Effector memory CD4-positive, alpha-beta T cell (primary cell): ENCODE measurements at regions not wholly inside any gene's neighbourhood (a gene's known extent, or its start where the extent isn't known, plus 50 kb on each side); places are given as distances from the start of the nearest gene placed in this dataset.

ENCODE experiments used
- DNase-seq, 3 donors: peaks; one replicate each; pipeline ENCODE4 v3.0.0-alpha.2; 2020
- H3K27ac ChIP-seq: 2 replicates; pipeline ENCODE4 v1.7.0; 2013; ENCODE audit warnings: mild to moderate bottlenecking, low read length, moderate library complexity; ENCODE audit not compliant: insufficient read depth, poor library complexity, severe bottlenecking
- H3K27me3 ChIP-seq: replicated peaks from 2 replicates; pipeline ENCODE4 v1.7.0; 2013; ENCODE audit warnings: mild to moderate bottlenecking, low read length; ENCODE audit not compliant: insufficient read depth, control insufficient read depth, poor library complexity, severe bottlenecking
- H3K36me3 ChIP-seq: 2 replicates; pipeline ENCODE4 v1.7.0; 2013; ENCODE audit warnings: mild to moderate bottlenecking, low read length, moderate library complexity; ENCODE audit not compliant: control insufficient read depth, insufficient read depth
- H3K4me1 ChIP-seq: 2 replicates; pipeline ENCODE4 v1.7.0; 2013; ENCODE audit warnings: low read length, mild to moderate bottlenecking; ENCODE audit not compliant: control insufficient read depth, insufficient read depth, poor library complexity, severe bottlenecking
- H3K4me3 ChIP-seq: 2 replicates; pipeline ENCODE4 v1.7.0; 2013; ENCODE audit warnings: low read length, low read depth, mild to moderate bottlenecking; ENCODE audit not compliant: insufficient read depth, poor library complexity, severe bottlenecking
- H3K9me3 ChIP-seq: 2 replicates; pipeline ENCODE4 v1.7.0; 2013; ENCODE audit warnings: mild to moderate bottlenecking, low read length, moderate library complexity; ENCODE audit not compliant: control insufficient read depth

GRCh38 chr7:121519548-121520521 lies 123.7 kb upstream of the FAM3C start:
- no peak overlapping the region for H3K27ac ChIP-seq
- H3K4me3 ChIP-seq = no peak overlapping the region
- no peaks in the 10 kb centered on the region for H3K9me3 ChIP-seq
- H3K36me3 ChIP-seq = no peaks in the 10 kb centered on the region
- H3K4me1 ChIP-seq = no peaks in the 10 kb centered on the region
- no peaks in the 10 kb centered on the region for H3K27me3 ChIP-seq
- no peak for DNase-seq

- Histone ChIP-seq H3K4me1 (no peaks in the 10 kb centered on the region), H3K27me3 (no peaks in the 10 kb centered on the region), H3K36me3 (no peaks in the 10 kb centered on the region), H3K9me3 (no peaks in the 10 kb centered on the region), H3K4me3 (no peak overlapping the region), H3K27ac (no peak overlapping the region)
- no peak for DNase-seq
Observed at GRCh38 chr7:121517591-121517990, 121.5 kb upstream of the FAM3C start.

- Histone ChIP-seq H3K9me3 (no peaks in the 10 kb centered on the region), H3K27ac (no peak overlapping the region), H3K4me3 (no peak overlapping the region), H3K4me1 (no peaks in the 10 kb centered on the region), H3K36me3 (no peaks in the 10 kb centered on the region), H3K27me3 (no peaks in the 10 kb centered on the region)
- no peak for DNase-seq
Observed at GRCh38 chr7:121516821-121517220, 120.7 kb upstream of the FAM3C start.

DNA sequence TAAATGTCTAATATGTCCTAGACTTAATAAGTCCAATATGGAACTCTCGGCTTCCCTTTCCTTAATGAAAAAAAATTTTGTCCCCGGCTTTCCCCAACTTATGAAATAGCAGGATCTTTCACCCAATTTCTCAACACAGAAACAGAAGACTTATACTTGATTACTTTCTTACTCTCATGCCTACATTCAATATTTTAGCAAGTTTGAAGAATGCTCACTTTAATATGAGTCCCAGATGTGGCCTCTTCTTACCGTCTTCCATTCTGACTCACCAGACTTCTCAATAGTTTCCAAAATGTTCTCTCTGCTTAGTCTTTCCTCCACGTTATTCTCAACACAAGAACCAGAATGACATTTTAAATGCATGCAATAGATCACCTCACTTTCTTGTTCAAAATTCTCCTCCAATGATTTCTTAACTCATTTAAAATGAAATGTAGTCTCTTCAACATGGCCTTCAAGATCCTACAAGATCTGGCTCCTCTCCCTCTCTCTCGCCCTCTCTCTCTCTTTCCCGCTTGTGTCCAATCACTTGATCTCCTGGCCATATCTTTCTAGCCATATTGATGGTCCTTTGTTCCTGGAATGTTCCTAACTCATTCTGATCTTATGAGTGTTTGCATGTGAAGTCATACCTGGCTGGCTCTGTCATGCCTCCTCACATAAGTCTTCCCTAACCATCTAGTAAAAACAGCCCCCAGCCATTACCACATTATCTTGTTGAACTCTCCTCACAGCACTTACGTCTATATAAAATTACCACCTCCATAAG lies 119.7 kb upstream of the FAM3C start:
- Histone ChIP-seq H3K36me3 (no peaks in the 10 kb centered on the region), H3K27me3 (no peaks in the 10 kb centered on the region), H3K27ac (no peak overlapping the region), H3K9me3 (no peaks in the 10 kb centered on the region), H3K4me3 (no peak overlapping the region), H3K4me1 (no peaks in the 10 kb centered on the region)
- no peak for DNase-seq

- H3K4me1 ChIP-seq = no peaks in the 10 kb centered on the region
- no peaks in the 10 kb centered on the region for H3K9me3 ChIP-seq
- no peak for DNase-seq
- H3K27ac ChIP-seq = no peak overlapping the region
- no peaks in the 10 kb centered on the region for H3K27me3 ChIP-seq
- no peaks in the 10 kb centered on the region for H3K36me3 ChIP-seq
- no peak overlapping the region for H3K4me3 ChIP-seq
Observed at GRCh38 chr7:121515229-121515628, 119.1 kb upstream of the FAM3C start.

DNA sequence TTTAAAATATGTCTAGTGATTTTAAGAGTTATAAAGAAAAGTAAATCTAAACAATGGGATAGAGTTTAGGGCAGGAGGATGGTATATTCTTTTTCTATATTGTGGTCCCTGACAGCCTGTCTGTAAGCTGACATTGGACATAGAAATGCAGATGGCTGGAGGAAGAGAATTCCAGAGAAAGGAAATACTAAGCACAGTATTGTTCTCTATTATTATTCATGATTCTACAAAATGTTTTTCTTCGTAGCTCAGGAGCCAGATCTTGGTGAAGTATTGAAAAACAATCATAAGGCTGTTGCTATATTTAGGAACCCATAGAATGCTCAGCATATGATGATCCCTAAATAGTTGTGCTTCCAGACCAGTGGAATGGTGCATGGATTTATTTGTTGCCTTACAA lies 117.0 kb upstream of the FAM3C start:
- no peak for DNase-seq
- H3K27ac ChIP-seq = no peak overlapping the region
- no peak overlapping the region for H3K4me3 ChIP-seq

DNA sequence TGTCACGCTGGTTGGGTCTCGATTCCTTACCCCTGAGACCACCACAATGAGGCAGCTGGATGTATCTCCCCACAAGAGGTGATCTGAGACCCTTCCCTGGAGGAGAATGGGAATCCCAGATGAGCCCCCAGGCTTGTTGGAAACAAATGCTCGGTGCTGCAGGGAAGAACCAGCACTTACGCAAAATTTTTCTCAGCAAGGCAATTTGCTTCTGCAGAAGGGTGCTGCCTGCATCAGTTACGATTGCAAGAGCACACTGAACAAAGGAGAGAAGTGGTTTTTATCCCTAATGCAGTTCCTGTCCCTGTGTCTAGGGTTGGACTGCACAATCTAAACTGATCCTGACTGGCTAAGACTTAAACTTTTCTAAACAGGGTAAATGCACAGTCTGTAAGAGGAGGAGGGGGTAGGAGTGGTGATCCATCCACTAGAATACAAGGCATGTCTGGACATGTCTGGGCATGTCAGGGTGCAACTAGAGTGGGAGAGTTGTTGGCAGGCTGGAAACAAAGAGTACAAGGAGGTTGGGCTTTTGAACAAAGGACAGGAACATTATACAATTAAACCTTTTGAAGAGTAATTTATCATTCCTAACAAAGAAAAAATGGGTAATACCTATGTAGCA lies 114.9 kb upstream of the FAM3C start:
- DNase-seq = no peak
- no peaks in the 10 kb centered on the region for H3K27me3 ChIP-seq
- H3K9me3 ChIP-seq = peaks cover 2% of the 10 kb centered on the region
- no peaks in the 10 kb centered on the region for H3K36me3 ChIP-seq
- no peaks in the 10 kb centered on the region for H3K4me1 ChIP-seq
- H3K27ac ChIP-seq = no peak overlapping the region
- H3K4me3 ChIP-seq = no peak overlapping the region

More for the DNA sequence above, 117.0 kb upstream of the FAM3C start:
- H3K4me1 ChIP-seq = no peaks in the 10 kb centered on the region
- no peaks in the 10 kb centered on the region for H3K27me3 ChIP-seq
- H3K36me3 ChIP-seq = no peaks in the 10 kb centered on the region
- no peaks in the 10 kb centered on the region for H3K9me3 ChIP-seq

- Histone ChIP-seq H3K4me3 (no peak overlapping the region), H3K27ac (no peak overlapping the region), H3K9me3 (peaks cover 9% of the 10 kb centered on the region), H3K36me3 (no peaks in the 10 kb centered on the region), H3K27me3 (no peaks in the 10 kb centered on the region), H3K4me1 (no peaks in the 10 kb centered on the region)
- no peak for DNase-seq
Observed at GRCh38 chr7:121510302-121510701, 114.2 kb upstream of the FAM3C start.

- Histone ChIP-seq H3K4me3 (no peak overlapping the region), H3K27ac (no peak overlapping the region), H3K27me3 (no peaks in the 10 kb centered on the region), H3K36me3 (no peaks in the 10 kb centered on the region), H3K9me3 (peaks cover 11% of the 10 kb centered on the region), H3K4me1 (no peaks in the 10 kb centered on the region)
- DNase-seq = no peak
Observed at GRCh38 chr7:121505540-121506182, 109.6 kb upstream of the FAM3C start.
